SK-N-SH (cell line): ENCODE measurements at regions not wholly inside any gene's neighbourhood (a gene's known extent, or its start where the extent isn't known, plus 50 kb on each side); places are given as distances from the start of the nearest gene placed in this dataset.

Experiments
- CTCF ChIA-PET: fragments of 300-600, 350-600 bp; formaldehyde crosslinking; extraction: SDS; loops from one replicate; lab custom pipeline; 2021; lab: Yijun Ruan, JAX
- POLR2A ChIA-PET: fragments of 350-600 bp; sonication (Branson Sonifier 250); formaldehyde crosslinking; extraction: SDS; loops from one replicate; lab custom pipeline; 2020; ENCODE audit warnings: antibody characterized with exemption, inconsistent platforms; lab: Yijun Ruan, JAX
- DNase-seq: peaks from one replicate; pipeline ENCODE4 v3.0.0; 2012
- H2AFZ ChIP-seq: fragments of 200-600 bp; sonication (generic); 2 replicates; pipeline ENCODE4 v1.8.1; 2016; ENCODE audit warnings: antibody characterized with exemption, mild to moderate bottlenecking, low read depth
- H3F3A ChIP-seq: fragments of 200-600 bp; sonication (generic); replicated peaks from 2 replicates; pipeline ENCODE3; 2016; ENCODE audit warnings: antibody characterized with exemption, mild to moderate bottlenecking; ENCODE audit not compliant: insufficient read depth
- H3K27ac ChIP-seq, 2 experiments: fragments of 200-500 bp in 1 of 2; fragments of 200-600 bp in 1 of 2; sonication (Bioruptor generic) in 1 of 2; sonication (generic), shearing (Covaris generic) in 1 of 2; 2 replicates each; pipeline versions ENCODE4 v1.5.1 to v1.6.1; 2014 to 2016; ENCODE audit warnings: low read depth in 2 of 2, inconsistent platforms in 1 of 2, low read length in 1 of 2, mild to moderate bottlenecking in 1 of 2, mixed read lengths in 1 of 2
- H3K27me3 ChIP-seq: fragments of 200-600 bp; sonication (generic), shearing (Covaris generic); 2 replicates; pipeline ENCODE4 v1.6.1; 2016; ENCODE audit warnings: mixed run types; ENCODE audit not compliant: insufficient read depth
- H3K36me3 ChIP-seq, 2 experiments: fragments of 200-500 bp in 1 of 2; fragments of 200-600 bp in 1 of 2; sonication (Bioruptor generic) in 1 of 2; sonication (generic) in 1 of 2; replicated peaks in 1 of 2; 2 replicates each; pipeline versions ENCODE3 to v1.5.1; 2014 to 2016; ENCODE audit warnings: low read length in 1 of 2, mild to moderate bottlenecking in 1 of 2; ENCODE audit not compliant: insufficient read depth in 2 of 2, control insufficient read depth in 1 of 2
- H3K4me1 ChIP-seq, 2 experiments: fragments of 200-500 bp in 1 of 2; fragments of 200-600 bp in 1 of 2; sonication (Bioruptor generic) in 1 of 2; sonication (generic), shearing (Covaris generic) in 1 of 2; 2 replicates each; pipeline versions ENCODE4 v1.5.1 to v1.6.1; 2014 to 2016; ENCODE audit warnings: low read depth in 1 of 2, low read length in 1 of 2, mixed run types in 1 of 2; ENCODE audit not compliant: insufficient read depth in 2 of 2, control insufficient read depth in 1 of 2
- H3K4me2 ChIP-seq: fragments of 200-600 bp; sonication (generic), shearing (Covaris generic); 2 replicates; pipeline ENCODE4 v1.6.1; 2017; ENCODE audit warnings: mixed run types
- H3K4me3 ChIP-seq, 2 experiments: fragments of 200-500 bp in 1 of 2; fragments of 200-600 bp in 1 of 2; sonication (Bioruptor generic) in 1 of 2; sonication (generic), shearing (Covaris generic) in 1 of 2; 2 replicates each; pipeline versions ENCODE4 v1.5.1 to v1.8.1; 2014 to 2016; ENCODE audit warnings: low read depth in 2 of 2, inconsistent platforms in 1 of 2, low read length in 1 of 2, mild to moderate bottlenecking in 1 of 2, mixed read lengths in 1 of 2, moderate library complexity in 1 of 2
- H3K79me2 ChIP-seq: fragments of 200-600 bp; sonication (generic); 2 replicates; pipeline ENCODE4 v1.8.1; 2017; ENCODE audit warnings: mild to moderate bottlenecking; ENCODE audit not compliant: insufficient read depth
- H3K9ac ChIP-seq: fragments of 200-600 bp; sonication (generic); 2 replicates; pipeline ENCODE4 v1.6.1; 2017; ENCODE audit warnings: mixed run types
- H3K9me2 ChIP-seq: fragments of 200-600 bp; sonication (generic); 2 replicates; pipeline ENCODE4 v1.6.1; 2017; ENCODE audit warnings: mixed run types
- H3K9me3 ChIP-seq: fragments of 200-600 bp; sonication (generic); 2 replicates; pipeline ENCODE4 v1.6.1; 2017; ENCODE audit warnings: mixed run types, mild to moderate bottlenecking, moderate library complexity
- H4K20me1 ChIP-seq: fragments of 200-600 bp; sonication (generic); 2 replicates; pipeline ENCODE4 v1.6.1; 2017; ENCODE audit warnings: mild to moderate bottlenecking, mixed run types; ENCODE audit not compliant: insufficient read depth
- CTCF ChIP-seq: fragments of 200-600 bp; sonication (generic); IDR thresholded peaks from 2 replicates; pipeline ENCODE4 v1.6.1; 2017; ENCODE audit warnings: antibody characterized with exemption, mild to moderate bottlenecking, moderate library complexity
- EP300 ChIP-seq, 2 experiments: IDR thresholded peaks; 2 replicates each; pipeline versions ENCODE4 v1.4.0 to v1.6.1; 2012; ENCODE audit warnings: borderline replicate concordance in 1 of 2, low read depth in 1 of 2, low read length in 1 of 2
- FOSL2 ChIP-seq: IDR thresholded peaks from 2 replicates; pipeline ENCODE4 v1.4.0; 2012; ENCODE audit warnings: low read depth, mild to moderate bottlenecking, moderate library complexity, borderline replicate concordance
- FOXM1 ChIP-seq: IDR thresholded peaks from 2 replicates; pipeline ENCODE4 v1.4.0; 2012; ENCODE audit warnings: low read depth, mild to moderate bottlenecking
- GATA2 ChIP-seq: sonication (generic); formaldehyde crosslinking; IDR thresholded peaks from 2 replicates; pipeline ENCODE4 v1.5.0; 2020; ENCODE audit warnings: mild to moderate bottlenecking, missing genetic modification reagents
- JUND ChIP-seq: IDR thresholded peaks from 2 replicates; pipeline ENCODE4 v1.4.0; 2012
- MAX ChIP-seq: IDR thresholded peaks from 2 replicates; pipeline ENCODE4 v1.4.0; 2012; ENCODE audit warnings: low read depth
- MEF2A ChIP-seq: IDR thresholded peaks from 2 replicates; pipeline ENCODE4 v1.4.0; 2012; ENCODE audit warnings: low read depth, borderline replicate concordance
- NFIC ChIP-seq: IDR thresholded peaks from 2 replicates; pipeline ENCODE4 v1.4.0; 2012; ENCODE audit warnings: borderline replicate concordance
- NRF1 ChIP-seq: IDR thresholded peaks from 2 replicates; pipeline ENCODE4 v1.6.1; 2012; ENCODE audit warnings: low read depth, mild to moderate bottlenecking, low read length
- POLR2AphosphoS5 ChIP-seq: IDR thresholded peaks from 2 replicates; pipeline ENCODE4 v1.6.1; 2012; ENCODE audit warnings: low read depth, low read length
- RAD21 ChIP-seq: IDR thresholded peaks from 2 replicates; pipeline ENCODE4 v1.6.1; 2012; ENCODE audit warnings: mild to moderate bottlenecking, low read length
- RCOR1 ChIP-seq: fragments of 150-350 bp; IDR thresholded peaks from 2 replicates; pipeline ENCODE4 v1.6.1; 2017; ENCODE audit warnings: antibody characterized with exemption, low read length
- RFX5 ChIP-seq: IDR thresholded peaks from 2 replicates; pipeline ENCODE4 v1.6.1; 2012; ENCODE audit warnings: mild to moderate bottlenecking, improper control_type of control experiment, low read length
- SIN3A ChIP-seq: IDR thresholded peaks from 2 replicates; pipeline ENCODE4 v1.6.1; 2012; ENCODE audit warnings: low read depth, mild to moderate bottlenecking, low read length, moderate library complexity, borderline replicate concordance
- USF1 ChIP-seq: IDR thresholded peaks from 2 replicates; pipeline ENCODE4 v1.4.0; 2012; ENCODE audit warnings: low read depth, borderline replicate concordance
- YY1 ChIP-seq: IDR thresholded peaks from 2 replicates; pipeline ENCODE4 v1.4.0; 2012; ENCODE audit warnings: low read depth, mild to moderate bottlenecking
- WGBS: methylation state at CpG from one replicate; pipeline ENCODE4 v1.1.6; 2017; ENCODE audit warnings: low lambda C conversion rate; 5-methylcytosine and 5-hydroxymethylcytosine counted together
- TF ChIP-seq, protein P1 (sequence below): IDR thresholded peaks from 2 replicates; pipeline ENCODE4 v1.6.1; 2012; ENCODE audit warnings: mild to moderate bottlenecking, low read depth, low read length, moderate library complexity

DNA sequence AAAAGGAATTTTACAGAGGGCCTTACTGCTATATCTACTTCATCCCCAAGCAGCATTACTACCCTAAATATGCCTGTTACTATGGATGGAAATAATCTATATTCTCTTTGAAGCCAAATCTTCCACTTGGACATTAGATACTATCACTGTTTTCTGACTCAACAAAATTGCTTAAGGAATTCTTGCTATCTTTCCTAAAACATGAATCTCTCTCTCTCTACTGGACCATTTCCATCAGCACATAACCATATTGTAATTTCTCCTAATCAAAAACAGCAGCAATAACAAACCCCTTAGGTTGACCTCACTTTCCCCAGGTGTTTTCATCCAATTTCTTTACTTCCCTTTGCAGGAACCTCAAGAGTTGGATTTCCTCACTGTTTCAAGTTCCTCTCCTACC is 67.9 kb upstream of the BLID start (continued):
- TF ChIP-seq RCOR1: no peak
- TF ChIP-seq YY1: no peak

GRCh38 chr11:122181893-122182292 is 65.9 kb upstream of the BLID start:
- no peak for DNase-seq
- TF ChIP-seq NFIC (no peak), MAX (no peak), FOSL2 (peak; percentile 6; the same call in 1 of the 2 replicates)
- Histone ChIP-seq H3K4me3 (no peak overlapping the region), H3K9ac (no peak overlapping the region), H3K79me2 (peaks cover 88% of the 10 kb centered on the region), H2AFZ (no peak overlapping the region), H3K27ac (peak overlapping the region in 1 of 2 experiments; percentile 96; a peak in 2 of 4 replicates), H4K20me1 (no peaks in the 10 kb centered on the region), H3K27me3 (no peaks in the 10 kb centered on the region), H3K4me2 (peak overlapping the region; percentile 72; the same call in 1 of the 2 replicates), H3K9me2 (no peaks in the 10 kb centered on the region), H3K4me1 (peaks cover 0 to 22% of the 10 kb centered on the region in 2 experiments; a peak in 3 of 4 replicates), H3K36me3 (peaks cover 0 to 39% of the 10 kb centered on the region in 2 experiments), H3F3A (peaks cover 80% of the 10 kb centered on the region), H3K9me3 (no peaks in the 10 kb centered on the region; the same call in 1 of the 2 replicates)
- CTCF ChIA-PET: interaction anchor here (0.7 to 3.7 kb wide), 3 partner anchors 17 to 154 kb away, joined by 3 to 16 read pairs (median 4); no protein-coding TSS in a partner anchor
- POLR2A ChIA-PET: no interaction called here
- 89% methylated on average over 1 of the region's 1 CpG for WGBS

DNA sequence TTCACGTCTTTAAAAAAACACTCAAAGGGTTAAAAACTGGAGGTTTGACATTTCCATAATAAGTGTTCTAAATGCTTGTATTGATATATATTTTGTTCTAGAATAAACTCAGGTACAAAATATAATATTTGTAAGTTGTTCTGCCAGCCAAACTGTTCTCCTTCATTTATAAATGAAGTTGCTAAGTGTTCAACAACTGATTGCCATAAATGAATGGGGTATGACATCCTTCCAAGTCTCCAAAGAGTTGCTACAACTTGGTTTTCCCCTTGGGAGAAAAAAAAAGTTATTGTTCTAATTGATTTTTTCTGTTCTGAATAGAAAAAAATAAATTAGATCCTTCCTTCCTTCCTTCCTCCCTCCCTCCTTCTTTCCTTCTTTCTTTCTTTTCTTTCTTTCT is 65.4 kb upstream of the BLID start:
- POLR2A ChIA-PET: no interaction called here
- peak overlapping the region; percentile 16; the same call in 1 of the 2 replicates for H3K9ac ChIP-seq
- WGBS: 59% methylated on average over 1 of the region's 1 CpG

More for the DNA sequence above, 65.4 kb upstream of the BLID start:
- Histone ChIP-seq H3K27ac (peak overlapping the region; percentile 87 to 96; a peak in 3 of 4 replicates), H3K79me2 (peaks cover 88% of the 10 kb centered on the region), H3K9me2 (no peaks in the 10 kb centered on the region)
- TF ChIP-seq RFX5: no peak
- no peak for TF ChIP-seq SIN3A
- TF ChIP-seq FOXM1: no peak
- no peak for TF ChIP-seq JUND
- TF ChIP-seq GATA2 (CRISPR knock-in tag): no peak
- TF ChIP-seq NFIC: no peak
- TF ChIP-seq POLR2AphosphoS5: no peak
- TF ChIP-seq MEF2A: no peak
- TF ChIP-seq, protein P1, sequence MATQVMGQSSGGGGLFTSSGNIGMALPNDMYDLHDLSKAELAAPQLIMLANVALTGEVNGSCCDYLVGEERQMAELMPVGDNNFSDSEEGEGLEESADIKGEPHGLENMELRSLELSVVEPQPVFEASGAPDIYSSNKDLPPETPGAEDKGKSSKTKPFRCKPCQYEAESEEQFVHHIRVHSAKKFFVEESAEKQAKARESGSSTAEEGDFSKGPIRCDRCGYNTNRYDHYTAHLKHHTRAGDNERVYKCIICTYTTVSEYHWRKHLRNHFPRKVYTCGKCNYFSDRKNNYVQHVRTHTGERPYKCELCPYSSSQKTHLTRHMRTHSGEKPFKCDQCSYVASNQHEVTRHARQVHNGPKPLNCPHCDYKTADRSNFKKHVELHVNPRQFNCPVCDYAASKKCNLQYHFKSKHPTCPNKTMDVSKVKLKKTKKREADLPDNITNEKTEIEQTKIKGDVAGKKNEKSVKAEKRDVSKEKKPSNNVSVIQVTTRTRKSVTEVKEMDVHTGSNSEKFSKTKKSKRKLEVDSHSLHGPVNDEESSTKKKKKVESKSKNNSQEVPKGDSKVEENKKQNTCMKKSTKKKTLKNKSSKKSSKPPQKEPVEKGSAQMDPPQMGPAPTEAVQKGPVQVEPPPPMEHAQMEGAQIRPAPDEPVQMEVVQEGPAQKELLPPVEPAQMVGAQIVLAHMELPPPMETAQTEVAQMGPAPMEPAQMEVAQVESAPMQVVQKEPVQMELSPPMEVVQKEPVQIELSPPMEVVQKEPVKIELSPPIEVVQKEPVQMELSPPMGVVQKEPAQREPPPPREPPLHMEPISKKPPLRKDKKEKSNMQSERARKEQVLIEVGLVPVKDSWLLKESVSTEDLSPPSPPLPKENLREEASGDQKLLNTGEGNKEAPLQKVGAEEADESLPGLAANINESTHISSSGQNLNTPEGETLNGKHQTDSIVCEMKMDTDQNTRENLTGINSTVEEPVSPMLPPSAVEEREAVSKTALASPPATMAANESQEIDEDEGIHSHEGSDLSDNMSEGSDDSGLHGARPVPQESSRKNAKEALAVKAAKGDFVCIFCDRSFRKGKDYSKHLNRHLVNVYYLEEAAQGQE: no peak
- no peak for TF ChIP-seq MAX
- TF ChIP-seq USF1: no peak
- TF ChIP-seq EP300 (IDR thresholded peaks at IDR 0.05; ENCODE audit: borderline replicate concordance in 1 of 2, low read depth in 1 of 2, low read length in 1 of 2): no peak
- no peak for TF ChIP-seq RCOR1
- no peak for TF ChIP-seq RAD21
- TF ChIP-seq CTCF: no peak
- no peak for TF ChIP-seq NRF1
- TF ChIP-seq, all 33 proteins: peak for 0
- Histone ChIP-seq H3K4me1 (peaks cover 0 to 22% of the 10 kb centered on the region in 2 experiments; a peak in 3 of 4 replicates), H3K27me3 (no peaks in the 10 kb centered on the region), H3F3A (peaks cover 80% of the 10 kb centered on the region), H3K4me3 (no peak overlapping the region), H2AFZ (no peak overlapping the region), H3K36me3 (peaks cover 0 to 41% of the 10 kb centered on the region in 2 experiments), H4K20me1 (no peaks in the 10 kb centered on the region), H3K4me2 (peak overlapping the region; percentile 72; the same call in 1 of the 2 replicates), H3K9me3 (no peaks in the 10 kb centered on the region; the same call in 1 of the 2 replicates)
- CTCF ChIA-PET: interaction anchor here (0.7 to 3.7 kb wide), 2 partner anchors 22 to 153 kb away, joined by 3 to 16 read pairs; no protein-coding TSS in a partner anchor
- no peak for DNase-seq
